ENCODE measurements at regions not wholly inside any gene's neighbourhood (a gene's known extent, or its start where the extent isn't known, plus 50 kb on each side); places are given as distances from the start of the nearest gene placed in this dataset.

DNA sequence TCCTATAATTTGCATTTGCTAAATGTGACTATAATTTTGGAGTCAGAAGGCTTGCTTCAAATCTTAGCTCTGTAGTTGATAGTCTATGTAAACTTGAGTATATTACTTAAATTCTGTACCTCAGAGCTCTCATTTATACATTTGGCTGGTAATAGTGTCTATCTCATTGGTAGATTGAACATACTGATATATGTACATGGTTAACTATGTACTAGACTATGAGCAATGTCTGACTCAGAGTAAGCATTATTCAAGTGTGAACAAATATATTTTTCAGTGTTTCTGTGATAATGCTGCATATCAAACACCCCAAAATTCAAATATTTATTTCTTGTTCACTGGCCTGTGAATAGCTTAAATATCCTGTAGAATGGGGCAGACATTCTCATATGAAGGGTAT, 1568.9 kb upstream of the PABPC4L start:
- Histone ChIP-seq H3K4me1 (no peaks in the 10 kb centered on the region), H3K27ac (no peak overlapping the region), H3K27me3 (no peaks in the 10 kb centered on the region), H3K36me3 (no peaks in the 10 kb centered on the region), H3K9me3 (no peaks in the 10 kb centered on the region), H3K4me3 (no peak overlapping the region)
- no peak for DNase-seq
- TF ChIP-seq, protein P1, sequence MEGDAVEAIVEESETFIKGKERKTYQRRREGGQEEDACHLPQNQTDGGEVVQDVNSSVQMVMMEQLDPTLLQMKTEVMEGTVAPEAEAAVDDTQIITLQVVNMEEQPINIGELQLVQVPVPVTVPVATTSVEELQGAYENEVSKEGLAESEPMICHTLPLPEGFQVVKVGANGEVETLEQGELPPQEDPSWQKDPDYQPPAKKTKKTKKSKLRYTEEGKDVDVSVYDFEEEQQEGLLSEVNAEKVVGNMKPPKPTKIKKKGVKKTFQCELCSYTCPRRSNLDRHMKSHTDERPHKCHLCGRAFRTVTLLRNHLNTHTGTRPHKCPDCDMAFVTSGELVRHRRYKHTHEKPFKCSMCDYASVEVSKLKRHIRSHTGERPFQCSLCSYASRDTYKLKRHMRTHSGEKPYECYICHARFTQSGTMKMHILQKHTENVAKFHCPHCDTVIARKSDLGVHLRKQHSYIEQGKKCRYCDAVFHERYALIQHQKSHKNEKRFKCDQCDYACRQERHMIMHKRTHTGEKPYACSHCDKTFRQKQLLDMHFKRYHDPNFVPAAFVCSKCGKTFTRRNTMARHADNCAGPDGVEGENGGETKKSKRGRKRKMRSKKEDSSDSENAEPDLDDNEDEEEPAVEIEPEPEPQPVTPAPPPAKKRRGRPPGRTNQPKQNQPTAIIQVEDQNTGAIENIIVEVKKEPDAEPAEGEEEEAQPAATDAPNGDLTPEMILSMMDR (IDR thresholded peaks at IDR 0.05), result no peak
- TF ChIP-seq POLR2A (IDR thresholded peaks at IDR 0.05), result no peak
- intact Hi-C loops (cut with DNase I; ENCODE audit: low total_unique reads), result no loop called here

DNA sequence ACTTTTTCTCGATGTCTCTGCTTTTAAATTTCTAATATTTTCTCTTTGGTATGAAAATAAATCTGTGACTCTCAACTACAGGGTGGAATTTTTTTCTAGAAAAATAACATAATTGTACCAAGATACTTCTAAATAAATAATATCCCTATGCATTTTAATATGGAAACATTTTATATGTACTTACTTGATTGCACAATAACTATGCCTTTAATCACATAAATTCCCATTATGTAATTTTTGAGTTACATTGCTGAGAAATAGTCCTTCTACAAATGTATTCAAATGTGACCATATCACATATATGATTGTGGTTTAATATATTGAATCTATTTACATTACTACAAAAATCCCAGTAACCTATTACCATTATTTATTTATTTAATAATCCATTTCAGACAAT, 1543.3 kb upstream of the PABPC4L start:
- Histone ChIP-seq H3K27me3 (no peaks in the 10 kb centered on the region), H3K9me3 (no peaks in the 10 kb centered on the region), H3K27ac (no peak overlapping the region), H3K4me1 (no peaks in the 10 kb centered on the region), H3K4me3 (no peak overlapping the region), H3K36me3 (no peaks in the 10 kb centered on the region)
- intact Hi-C loops (cut with DNase I; ENCODE audit: low total_unique reads), result no loop called here
- DNase-seq, result no peak
- TF ChIP-seq, protein P1 (IDR thresholded peaks at IDR 0.05), result no peak
- no peak for TF ChIP-seq POLR2A (IDR thresholded peaks at IDR 0.05)

DNA sequence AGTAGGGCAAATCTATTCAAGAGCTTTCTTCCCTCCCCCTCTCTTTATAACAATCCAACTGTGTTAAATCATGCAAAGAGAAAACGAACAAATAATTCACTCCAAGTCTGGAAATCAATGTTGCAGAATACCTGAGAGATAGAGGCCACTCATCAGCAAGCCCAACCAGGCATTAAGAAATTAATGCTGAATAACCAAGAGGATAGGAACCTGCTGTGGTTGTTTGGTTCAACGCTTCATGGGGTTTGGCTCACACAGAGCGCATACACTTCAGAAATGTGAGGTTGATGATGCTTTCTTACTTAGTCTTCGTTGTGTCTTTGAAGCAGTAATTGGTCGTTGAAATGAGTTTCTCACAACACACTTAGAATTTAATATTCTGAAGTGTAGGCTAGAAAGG, 1540.0 kb upstream of the PABPC4L start:
- Histone ChIP-seq H3K4me3 (no peak overlapping the region), H3K4me1 (no peaks in the 10 kb centered on the region), H3K27me3 (no peaks in the 10 kb centered on the region), H3K36me3 (no peaks in the 10 kb centered on the region), H3K27ac (no peak overlapping the region), H3K9me3 (no peaks in the 10 kb centered on the region)
- no peak for DNase-seq
- intact Hi-C loops (cut with DNase I; ENCODE audit: low total_unique reads), result no loop called here
- TF ChIP-seq, protein P1 (IDR thresholded peaks at IDR 0.05), result no peak
- no peak for TF ChIP-seq POLR2A (IDR thresholded peaks at IDR 0.05)

DNA sequence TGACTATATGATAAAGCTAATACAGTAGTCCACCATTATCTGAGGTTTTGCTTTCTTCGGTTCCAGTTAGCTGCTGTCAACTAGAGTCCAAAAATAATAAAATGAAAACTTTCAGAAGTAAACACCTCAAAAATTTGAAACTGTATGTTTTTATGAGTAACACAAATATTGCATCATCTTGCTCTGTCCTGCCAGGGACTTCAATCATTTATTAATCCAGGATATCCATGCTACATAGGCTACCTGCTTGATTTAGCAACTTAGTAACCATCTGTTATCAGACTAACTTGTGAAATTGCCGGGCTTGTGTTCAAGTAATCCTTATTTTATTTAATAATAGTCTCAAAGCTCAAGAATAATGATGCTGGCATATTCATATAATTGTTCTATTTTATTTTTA, 1537.8 kb upstream of the PABPC4L start:
- H3K36me3 ChIP-seq, result no peaks in the 10 kb centered on the region
- TF ChIP-seq, protein P1 (IDR thresholded peaks at IDR 0.05), result no peak
- TF ChIP-seq POLR2A (IDR thresholded peaks at IDR 0.05), result no peak
- no peaks in the 10 kb centered on the region for H3K4me1 ChIP-seq
- intact Hi-C loops (cut with DNase I; ENCODE audit: low total_unique reads), result no loop called here
- no peak overlapping the region for H3K4me3 ChIP-seq
- H3K27ac ChIP-seq, result no peak overlapping the region
- no peaks in the 10 kb centered on the region for H3K9me3 ChIP-seq
- no peaks in the 10 kb centered on the region for H3K27me3 ChIP-seq
- no peak for DNase-seq

DNA sequence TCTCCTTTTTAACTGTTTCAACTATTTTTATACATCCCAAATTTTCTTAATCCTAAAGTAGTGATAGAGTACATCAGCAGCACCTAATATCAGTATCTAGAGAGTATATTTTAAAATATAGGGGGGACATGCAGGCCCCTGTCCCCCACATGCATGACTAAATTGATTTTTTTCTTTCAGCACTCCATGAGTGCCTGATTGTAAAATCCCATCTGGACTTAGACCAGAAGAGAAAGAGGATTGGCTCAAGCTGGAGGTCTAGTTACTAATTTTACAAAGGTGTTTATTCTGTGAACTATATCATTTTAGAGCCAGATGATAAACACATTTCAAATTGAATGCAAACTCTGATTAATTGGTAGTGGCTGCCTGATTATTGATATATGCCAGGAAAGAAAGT, 1533.9 kb upstream of the PABPC4L start:
- H3K9me3 ChIP-seq, result no peaks in the 10 kb centered on the region
- H3K27ac ChIP-seq, result no peak overlapping the region
- DNase-seq, result no peak
- intact Hi-C loops (cut with DNase I; ENCODE audit: low total_unique reads), result no loop called here
- TF ChIP-seq, protein P1 (IDR thresholded peaks at IDR 0.05), result no peak
- TF ChIP-seq POLR2A (IDR thresholded peaks at IDR 0.05), result no peak
- no peaks in the 10 kb centered on the region for H3K27me3 ChIP-seq
- no peak overlapping the region for H3K4me3 ChIP-seq
- no peaks in the 10 kb centered on the region for H3K4me1 ChIP-seq
- no peaks in the 10 kb centered on the region for H3K36me3 ChIP-seq
